COLO668 (cell line): ENCODE measurements at regions not wholly inside any gene's neighbourhood (a gene's known extent, or its start where the extent isn't known, plus 50 kb on each side); places are given as distances from the start of the nearest gene placed in this dataset.
"Not testable (repeated sequence)": the region's sequence is repeated elsewhere in the genome, so short reads cannot be mapped to it uniquely, and the experiment has no call there.

Experiments used
- DNase-seq: peaks from one replicate; lab custom pipeline; 2025; ENCODE audit not compliant: unreplicated experiment; lab: John Stamatoyannopoulos, UW

- DNase-seq = no peak
Observed at GRCh38 chr5:154562244-154562880, 84.3 kb upstream of the HAND1 start.

GRCh38 chr5:154559398-154560276 is 81.6 kb upstream of the HAND1 start:
- DNase-seq = no peak

DNA sequence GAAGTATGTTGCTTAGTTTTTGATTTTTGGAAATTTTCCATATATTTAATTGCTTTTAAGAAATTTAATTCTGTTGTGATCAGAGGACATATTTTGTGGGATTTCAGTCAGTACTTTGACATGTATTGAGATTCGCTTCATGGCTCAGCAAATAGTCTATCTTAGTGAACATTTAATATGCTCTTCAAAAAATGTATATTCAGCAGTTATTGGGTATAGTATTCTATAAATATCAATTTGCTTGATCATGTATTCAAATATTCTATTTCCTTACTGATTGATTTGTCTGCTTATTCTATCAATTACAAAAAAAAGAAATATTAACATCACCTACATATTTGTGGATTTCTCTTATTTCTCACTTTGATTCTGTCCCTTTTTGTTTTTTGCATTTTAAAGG is 79.5 kb upstream of the HAND1 start:
- DNase-seq = no peak

- no peak for DNase-seq
Observed at GRCh38 chr5:154547551-154547950, 69.5 kb upstream of the HAND1 start.

GRCh38 chr5:154546719-154547118 is 68.7 kb upstream of the HAND1 start:
- no peak for DNase-seq

DNA sequence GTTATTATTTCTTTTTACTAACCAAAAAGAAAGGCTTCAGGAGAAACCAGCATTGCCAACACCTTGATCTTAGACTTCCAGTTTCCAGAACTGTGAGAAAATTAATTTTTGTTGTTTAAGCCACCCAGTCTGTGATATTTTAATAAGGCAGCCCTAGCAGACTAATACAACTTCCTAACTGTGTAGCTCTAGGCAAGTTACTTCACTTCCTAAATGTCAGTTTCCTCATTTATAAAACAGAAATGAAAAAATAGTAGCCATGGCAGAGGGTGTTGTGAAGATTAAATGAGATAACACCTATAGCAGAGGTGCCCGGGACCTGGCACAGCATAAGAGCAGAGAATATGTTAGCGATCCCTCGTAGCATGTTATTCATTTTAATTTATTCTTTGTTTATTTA is 66.6 kb upstream of the HAND1 start:
- no peak for DNase-seq

- DNase-seq = no peak
Observed at GRCh38 chr5:154543380-154543779, 65.4 kb upstream of the HAND1 start.

DNA sequence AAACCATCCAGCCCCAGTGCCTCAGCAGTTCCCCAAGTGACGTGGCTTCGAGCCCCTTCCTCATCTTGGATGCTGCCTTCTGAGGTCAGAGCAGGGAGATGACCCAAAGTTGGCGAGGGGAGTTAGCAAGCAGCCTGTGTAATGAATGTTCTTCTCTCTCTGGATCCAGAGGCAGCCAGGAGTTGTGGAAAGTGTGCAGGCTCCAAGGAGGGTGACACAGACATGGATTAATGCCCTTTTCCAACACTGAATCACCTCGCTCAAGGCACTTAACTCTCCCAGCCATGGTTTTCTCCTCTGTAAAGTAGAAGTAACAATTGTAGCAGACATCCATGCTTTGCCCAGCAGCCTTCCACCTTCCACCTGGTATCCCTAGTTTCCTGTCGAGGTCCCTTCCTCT is 64.6 kb upstream of the HAND1 start:
- DNase-seq = no peak

DNA sequence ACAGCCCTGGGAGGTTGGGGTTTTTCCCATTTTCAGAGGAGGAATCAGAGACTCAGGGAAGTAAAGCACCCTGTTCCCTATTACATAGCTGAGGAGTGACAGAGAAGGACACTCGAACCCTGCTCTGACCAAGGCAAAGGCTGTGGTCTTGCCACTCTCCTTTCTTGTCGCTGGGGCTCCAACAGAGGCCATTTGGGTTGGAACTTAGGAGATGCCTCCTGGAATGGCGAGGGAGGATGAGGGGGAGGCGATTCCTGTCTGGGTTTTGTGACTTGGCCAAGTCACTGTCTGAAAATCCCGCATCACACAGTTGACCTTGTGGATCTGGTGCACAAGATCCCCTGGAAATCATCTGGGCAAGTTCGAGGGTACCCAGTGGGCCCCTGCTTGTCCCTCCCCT is 64.0 kb upstream of the HAND1 start:
- DNase-seq = no peak

DNA sequence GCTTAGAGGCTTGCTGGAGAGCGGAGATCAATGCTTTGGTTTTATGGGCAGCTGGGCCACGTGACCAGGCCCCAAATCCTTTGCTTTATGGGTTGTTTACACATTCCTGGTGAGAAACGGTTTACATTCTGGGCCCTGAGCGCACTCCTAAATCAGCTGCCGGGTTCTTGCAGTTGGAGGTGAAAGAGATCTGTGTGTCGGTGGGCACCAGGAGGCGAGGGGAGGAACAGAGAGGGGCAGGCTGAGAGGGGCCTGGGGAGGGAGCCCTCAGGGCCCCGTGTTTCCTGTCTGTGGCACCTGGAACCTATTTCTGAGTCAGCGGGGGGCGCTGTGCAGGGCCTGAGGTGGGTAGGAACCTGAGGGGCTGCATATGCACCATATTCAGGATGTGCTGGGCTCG is 63.5 kb upstream of the HAND1 start:
- DNase-seq = no peak

DNA sequence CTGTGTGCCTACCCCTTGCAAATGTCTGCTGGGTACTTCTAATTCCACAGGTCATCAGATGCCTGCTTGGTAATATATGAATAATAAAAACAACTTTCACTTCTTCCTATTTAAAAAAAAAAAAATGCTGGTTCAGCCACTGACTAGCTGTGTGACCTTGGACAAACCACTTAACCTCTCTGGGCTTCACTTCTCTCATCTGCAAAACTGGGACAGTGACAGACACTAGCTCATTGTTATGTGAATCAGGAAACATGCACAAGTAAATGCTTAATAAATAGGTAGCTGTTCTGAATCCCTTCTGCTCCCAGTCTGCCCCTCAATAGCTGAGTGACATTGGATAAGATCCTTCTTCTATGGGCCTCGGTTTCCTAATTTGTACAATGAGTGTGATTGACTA is 62.6 kb upstream of the HAND1 start:
- DNase-seq = no peak

- DNase-seq = no peak
Observed at GRCh38 chr5:154538492-154538891, 60.5 kb upstream of the HAND1 start.

- DNase-seq = not testable (repeated sequence)
Observed at GRCh38 chr5:154536439-154536838, 58.4 kb upstream of the HAND1 start.

GRCh38 chr5:154535535-154535934 is 57.5 kb upstream of the HAND1 start:
- no peak for DNase-seq

- DNase-seq = no peak
Observed at GRCh38 chr5:154534457-154535050, 56.5 kb upstream of the HAND1 start.

DNA sequence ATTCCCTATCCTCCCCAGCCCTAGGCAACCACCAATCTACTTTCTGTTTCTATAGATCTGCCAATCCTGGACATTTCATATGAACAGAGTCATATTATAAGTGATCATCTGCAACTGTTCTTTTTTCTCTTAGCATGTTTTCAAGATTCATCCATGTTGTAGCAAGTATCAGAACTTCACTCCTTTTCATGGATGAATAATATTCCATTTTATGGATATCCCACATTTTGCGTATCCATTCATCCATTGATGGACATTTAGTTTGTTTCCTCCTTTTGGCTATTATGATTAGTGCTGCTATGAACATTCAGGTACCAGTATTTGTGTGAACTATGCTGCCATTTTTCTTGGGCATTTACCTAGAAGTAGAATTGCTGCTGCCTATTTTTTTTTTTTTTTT is 51.3 kb upstream of the HAND1 start:
- DNase-seq = no peak

- DNase-seq = no peak
Observed at GRCh38 chr5:154528005-154528594, 50.1 kb upstream of the HAND1 start.
